Ishikawa (cell line): ENCODE measurements at regions not wholly inside any gene's neighbourhood (a gene's known extent, or its start where the extent isn't known, plus 50 kb on each side); places are given as distances from the start of the nearest gene placed in this dataset.

Source experiments
- EP300 ChIP-seq: IDR thresholded peaks from 2 replicates; pipeline ENCODE4 v1.6.1; 2012; ENCODE audit warnings: borderline replicate concordance
- TF ChIP-seq, protein P1 (sequence below): IDR thresholded peaks from 2 replicates; pipeline ENCODE4 v1.6.1; 2012

DNA sequence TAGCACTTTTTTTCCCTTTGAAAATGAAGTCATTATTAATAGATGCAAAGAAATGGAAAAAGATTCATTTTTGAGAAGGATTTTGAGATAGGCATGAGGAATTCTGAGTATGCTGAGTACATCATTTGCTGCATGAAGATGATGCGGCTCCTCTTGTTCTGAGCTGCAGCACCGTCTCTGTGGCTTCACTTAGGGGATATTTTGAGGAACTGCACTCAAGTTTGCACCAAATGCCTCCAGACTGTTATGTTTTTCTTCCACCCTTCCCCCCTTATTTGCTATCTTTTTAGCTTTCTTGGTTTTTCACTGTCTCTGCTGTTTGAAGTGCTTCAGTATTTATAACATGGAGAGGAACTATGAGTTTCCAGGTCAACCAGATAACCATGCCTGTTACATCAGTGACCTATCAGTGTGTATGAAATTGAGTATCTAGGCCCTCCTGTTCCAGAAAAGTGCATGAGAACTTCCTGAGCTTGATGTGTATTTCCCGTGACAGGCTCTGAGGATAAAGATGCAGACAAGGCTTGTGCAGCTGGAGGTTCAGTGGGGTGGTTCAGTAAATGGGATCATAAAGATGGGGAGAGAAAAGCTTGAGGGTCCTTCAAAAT is 128.7 kb downstream of the PDCD6IP start:
- TF ChIP-seq, protein P1, sequence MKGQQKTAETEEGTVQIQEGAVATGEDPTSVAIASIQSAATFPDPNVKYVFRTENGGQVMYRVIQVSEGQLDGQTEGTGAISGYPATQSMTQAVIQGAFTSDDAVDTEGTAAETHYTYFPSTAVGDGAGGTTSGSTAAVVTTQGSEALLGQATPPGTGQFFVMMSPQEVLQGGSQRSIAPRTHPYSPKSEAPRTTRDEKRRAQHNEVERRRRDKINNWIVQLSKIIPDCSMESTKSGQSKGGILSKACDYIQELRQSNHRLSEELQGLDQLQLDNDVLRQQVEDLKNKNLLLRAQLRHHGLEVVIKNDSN: no peak
- no peak for TF ChIP-seq EP300
